Stimulated activated CD8-positive, alpha-beta memory T cell treated with anti-CD3 and anti-CD28 coated beads, Interleukin-12 subunit alpha, Interleukin-12 subunit beta, amount 100 ng/mL, for 1 hour (primary cell): ENCODE measurements at regions not wholly inside any gene's neighbourhood (a gene's known extent, or its start where the extent isn't known, plus 50 kb on each side); places are given as distances from the start of the nearest gene placed in this dataset.
"Not testable (repeated sequence)": the region's sequence is repeated elsewhere in the genome, so short reads cannot be mapped to it uniquely, and the experiment has no call there.

Experiments used
- DNase-seq: peaks from one replicate; pipeline ENCODE4 v3.0.0-alpha.2; 2020; ENCODE audit warnings: low read depth

DNA sequence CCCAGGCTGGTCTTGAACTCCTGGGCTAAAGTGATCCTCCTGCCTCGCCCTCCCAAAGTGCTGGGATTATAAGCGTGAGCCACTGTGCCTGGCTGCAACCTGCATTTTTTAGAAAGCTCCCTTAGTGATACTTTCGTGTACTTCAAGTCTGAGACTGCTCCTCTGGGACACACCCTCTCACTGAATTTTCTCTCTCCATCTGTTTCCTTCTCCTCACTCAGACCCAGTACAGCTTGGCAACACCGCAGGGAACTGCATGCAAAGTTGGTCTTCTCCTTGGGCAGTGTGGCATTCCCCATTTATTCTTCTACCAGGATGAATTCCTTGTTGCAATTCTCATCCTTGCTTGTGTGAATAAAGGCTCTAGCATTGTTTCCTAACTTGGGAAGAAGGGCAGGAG, 175.9 kb downstream of the LPIN1 start:
- no peak for DNase-seq

DNA sequence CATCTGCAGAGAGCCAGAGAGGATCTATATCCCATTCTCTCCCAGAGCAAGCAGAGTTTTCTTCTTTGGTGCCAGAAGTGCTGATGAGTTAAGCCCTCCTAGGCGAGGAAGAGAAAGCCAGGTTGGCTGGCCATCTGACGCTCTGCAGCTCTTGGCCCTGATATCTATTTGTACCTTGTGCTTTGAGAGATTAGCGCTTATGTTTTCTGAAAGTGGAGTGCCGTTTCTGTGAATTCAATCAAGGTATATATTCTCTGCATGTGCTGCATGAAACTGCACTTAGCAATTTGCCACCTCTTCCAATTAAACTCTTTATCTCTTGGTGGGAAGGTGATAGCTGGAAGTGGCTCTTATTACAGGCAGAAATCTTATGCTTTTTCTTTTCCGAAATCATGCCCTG, 177.5 kb downstream of the LPIN1 start:
- no peak for DNase-seq

DNA sequence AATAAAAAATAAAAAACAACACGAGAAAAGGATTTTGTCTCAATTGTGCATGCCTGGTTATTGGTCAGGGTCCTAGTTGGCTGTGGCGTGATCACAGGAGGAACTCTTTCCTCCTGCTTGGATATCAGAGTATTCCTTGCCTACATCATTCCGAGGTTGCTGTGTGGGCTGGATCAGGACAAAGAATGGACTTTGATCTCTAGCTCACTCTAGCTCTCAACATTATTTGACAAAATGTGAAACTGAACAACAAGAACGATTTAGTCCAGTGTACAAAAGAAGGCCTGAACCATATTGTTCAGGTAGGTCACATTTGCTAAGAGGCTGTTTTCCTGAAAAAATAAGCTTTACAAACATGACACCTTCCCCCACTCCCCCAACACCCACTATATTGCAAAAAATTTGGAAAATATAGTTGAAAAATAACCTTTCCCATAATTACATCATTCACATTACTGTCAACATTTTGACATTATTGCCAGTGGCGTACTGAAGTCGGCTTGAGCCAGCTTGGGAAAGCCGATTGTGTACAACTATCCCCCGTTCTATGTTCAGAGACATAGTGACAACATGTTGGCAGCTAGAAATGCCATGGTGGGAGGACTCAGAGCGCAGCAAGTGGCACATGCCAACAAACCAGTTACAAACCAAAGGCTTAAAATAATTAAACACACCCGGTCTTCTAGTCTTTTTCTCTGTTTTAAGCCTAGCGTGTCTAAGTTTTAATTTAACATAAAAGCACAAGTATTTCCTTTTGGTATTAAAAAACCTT, 179.0 kb downstream of the LPIN1 start:
- no peak for DNase-seq

DNA sequence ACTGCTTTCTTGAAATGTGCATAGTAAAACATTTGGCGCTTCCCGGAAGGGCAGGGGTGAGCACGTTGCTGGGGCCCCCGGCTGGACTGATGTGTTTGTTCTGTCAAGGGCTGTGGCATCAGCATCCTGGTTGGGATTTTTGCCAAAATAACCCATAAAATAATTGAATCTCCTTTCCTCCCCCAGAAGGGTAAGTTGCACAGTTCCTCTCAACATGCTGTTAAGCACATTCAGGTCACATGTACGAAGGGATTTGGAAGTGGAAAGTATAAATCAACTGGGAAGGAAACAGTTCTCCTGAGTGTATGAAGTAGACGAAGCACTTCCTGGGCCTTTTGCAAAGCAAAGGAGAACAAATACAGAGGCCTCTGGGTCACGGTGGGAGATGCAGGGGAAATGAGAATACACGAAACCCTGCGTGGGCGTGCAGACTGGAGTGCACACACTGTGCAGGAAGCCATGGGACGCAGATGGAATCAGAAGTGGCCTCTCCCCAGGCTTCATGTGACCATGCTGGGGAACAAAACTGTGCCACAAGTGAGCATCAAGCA, 183.9 kb downstream of the LPIN1 start:
- no peak for DNase-seq

DNA sequence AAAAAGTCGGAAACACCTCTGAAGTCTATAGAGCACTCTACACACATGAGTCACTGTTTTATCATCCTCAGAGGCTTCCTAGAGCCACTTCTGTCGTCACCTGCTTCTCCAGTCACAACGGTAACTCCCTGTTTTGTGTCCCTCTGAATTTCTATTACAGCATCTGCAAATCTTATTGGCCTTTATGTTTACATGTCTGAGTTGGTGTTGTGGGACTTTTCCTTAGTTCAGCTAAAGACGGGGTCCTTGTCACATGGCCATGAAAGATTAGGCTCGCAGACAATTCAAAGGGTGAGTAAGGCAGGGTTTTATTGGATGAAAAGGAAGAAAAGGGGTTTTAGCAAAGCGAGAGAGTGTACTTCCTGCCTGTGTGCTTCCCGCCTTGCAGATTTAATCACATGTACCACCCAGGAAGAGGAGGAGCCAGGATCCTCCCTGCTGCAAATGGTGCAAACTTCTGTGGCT, 185.6 kb downstream of the LPIN1 start:
- DNase-seq: no peak

DNA sequence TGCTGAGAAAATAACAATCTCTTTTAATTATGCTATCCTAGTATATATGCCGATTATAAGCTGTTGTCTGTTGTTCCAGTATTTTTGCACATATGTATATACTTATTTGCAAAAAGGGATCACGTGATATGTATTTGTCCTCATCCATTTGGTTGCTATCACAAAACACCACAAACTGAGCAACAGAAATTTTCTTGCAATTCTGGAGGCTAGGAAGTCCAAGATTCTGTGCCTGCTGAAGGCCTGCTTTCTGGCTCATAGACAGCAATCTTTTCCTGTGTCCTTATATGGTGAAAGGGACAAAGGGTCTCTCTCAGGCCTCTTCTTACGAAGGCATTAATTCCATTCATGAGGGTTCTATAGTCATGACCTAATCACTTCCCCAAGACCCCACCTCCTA, 186.5 kb downstream of the LPIN1 start:
- DNase-seq: no peak

DNA sequence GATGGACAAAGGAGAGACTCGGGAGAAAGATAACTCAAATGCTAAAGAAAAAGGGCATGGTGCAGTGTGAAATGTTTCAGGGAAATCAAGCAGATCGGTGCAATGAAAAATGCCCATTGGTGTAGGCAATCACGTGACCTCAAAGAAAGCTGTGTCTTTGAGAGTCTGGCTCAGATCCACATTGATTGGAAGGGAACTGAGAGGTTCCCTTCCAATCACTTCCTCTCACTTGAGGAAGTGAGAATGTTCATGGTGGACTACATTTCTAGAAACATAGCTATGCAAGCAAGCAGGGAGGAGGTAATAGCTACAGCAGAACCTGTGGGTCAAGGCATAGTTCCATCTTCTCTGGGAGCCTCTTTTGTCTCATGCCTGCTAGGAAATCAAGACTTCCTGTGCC, 187.4 kb downstream of the LPIN1 start:
- no peak for DNase-seq

DNA sequence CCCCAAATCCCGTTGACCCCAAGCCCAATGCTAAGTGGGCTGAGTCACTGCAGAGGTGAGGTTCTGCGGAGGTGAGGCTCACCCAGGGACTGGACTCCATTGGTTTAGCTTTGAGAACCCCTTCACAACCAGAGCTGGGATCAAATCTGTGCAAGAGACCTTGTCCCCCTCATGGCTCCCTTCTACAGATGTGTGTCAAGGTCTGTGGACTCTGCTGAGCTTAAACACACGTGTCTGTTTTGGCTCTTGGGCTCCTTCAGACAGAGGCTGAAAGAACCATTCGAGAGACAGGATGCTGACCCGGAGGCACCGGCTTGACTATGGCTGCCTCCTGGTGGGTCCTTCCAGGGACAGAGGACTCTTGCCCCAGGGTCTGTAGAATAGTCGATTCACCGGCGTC, 190.3 kb downstream of the LPIN1 start:
- no peak for DNase-seq

DNA sequence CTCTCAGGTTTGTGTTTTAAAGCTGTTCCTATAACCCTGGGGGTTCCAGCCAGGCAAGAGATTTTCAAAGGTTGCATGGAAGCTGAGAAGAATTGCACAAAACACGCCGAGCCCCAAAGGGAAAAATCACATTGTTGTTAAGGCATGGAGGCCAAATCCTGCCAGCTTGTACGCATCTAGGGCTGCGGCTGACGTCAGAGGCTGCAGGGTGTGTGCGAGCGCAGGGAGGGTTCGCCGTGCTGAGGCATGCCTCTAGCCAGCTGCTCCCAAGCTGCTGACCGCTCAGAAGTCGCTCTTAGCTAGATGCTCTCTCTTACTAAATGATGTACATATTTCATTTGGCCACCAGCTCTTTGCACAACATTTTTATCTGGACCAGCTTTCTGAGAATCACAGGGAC, 191.8 kb downstream of the LPIN1 start:
- DNase-seq: no peak

DNA sequence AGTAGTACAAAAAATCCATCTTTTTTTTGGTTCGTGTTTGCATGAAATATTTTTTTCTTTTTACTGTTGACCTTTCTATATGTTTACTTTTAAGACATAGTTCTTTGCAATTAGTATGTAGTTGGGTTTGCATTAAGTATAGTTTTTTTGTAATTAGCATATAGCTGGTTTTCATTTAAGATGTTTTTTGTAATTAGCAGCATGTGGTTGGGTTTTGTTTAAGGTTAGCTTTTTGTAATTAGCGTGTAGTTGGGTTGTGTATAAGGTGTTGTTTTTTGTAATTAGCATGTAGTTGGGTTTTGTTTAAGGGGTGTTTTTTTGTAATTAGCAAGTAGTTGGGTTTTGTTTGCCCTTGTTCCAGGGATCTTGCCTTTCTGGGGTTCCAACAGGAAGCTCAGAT, 193.1 kb downstream of the LPIN1 start:
- no peak for DNase-seq

DNA sequence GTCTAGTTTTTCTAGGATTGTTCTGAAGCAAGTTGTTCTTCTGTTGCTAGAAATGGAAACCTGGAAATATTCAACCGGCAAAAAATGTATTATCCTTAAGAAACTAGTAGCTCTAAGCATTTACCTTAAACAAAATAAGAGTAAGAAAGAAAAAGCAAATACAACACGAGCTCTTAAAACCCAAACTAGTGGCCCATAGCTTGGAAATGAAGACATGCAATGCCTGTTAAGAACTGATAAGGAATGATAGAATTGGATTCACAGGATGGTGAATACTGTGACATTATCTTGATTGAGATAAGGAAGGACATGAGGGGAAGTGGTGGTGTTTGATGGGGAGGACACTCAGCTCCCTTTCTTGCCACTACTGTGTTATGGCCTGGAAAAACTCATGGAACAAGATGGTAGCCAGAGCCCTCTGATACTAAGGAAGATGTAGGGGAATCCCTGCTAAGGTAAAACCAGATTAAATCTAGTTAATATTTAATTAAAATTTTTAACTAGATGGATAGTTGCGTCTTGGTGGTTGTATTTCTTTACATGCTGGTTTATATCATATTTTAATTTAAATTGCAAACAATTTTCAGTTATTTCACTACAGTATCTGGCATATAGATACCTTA, 193.8 kb downstream of the LPIN1 start:
- no peak for DNase-seq

DNA sequence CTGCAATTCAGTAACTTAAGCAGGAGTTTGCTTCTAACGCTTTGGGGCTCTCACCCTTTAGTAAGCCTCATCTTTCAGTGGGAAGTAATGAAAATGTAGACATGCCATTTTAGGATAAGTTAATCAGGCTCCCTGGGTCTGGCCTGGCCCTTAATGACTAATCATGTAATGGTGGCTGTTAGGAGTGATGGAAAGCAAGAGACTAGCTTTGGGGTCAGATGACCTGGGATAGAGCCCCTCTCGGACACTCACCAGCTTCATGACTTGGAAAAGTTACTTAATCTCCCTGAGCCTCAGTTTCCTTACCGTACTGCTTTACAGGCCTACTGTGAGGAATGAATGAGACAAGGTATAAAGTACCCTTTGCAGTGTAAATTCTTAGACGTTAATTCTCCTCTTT, 194.4 kb downstream of the LPIN1 start:
- DNase-seq: no peak

DNA sequence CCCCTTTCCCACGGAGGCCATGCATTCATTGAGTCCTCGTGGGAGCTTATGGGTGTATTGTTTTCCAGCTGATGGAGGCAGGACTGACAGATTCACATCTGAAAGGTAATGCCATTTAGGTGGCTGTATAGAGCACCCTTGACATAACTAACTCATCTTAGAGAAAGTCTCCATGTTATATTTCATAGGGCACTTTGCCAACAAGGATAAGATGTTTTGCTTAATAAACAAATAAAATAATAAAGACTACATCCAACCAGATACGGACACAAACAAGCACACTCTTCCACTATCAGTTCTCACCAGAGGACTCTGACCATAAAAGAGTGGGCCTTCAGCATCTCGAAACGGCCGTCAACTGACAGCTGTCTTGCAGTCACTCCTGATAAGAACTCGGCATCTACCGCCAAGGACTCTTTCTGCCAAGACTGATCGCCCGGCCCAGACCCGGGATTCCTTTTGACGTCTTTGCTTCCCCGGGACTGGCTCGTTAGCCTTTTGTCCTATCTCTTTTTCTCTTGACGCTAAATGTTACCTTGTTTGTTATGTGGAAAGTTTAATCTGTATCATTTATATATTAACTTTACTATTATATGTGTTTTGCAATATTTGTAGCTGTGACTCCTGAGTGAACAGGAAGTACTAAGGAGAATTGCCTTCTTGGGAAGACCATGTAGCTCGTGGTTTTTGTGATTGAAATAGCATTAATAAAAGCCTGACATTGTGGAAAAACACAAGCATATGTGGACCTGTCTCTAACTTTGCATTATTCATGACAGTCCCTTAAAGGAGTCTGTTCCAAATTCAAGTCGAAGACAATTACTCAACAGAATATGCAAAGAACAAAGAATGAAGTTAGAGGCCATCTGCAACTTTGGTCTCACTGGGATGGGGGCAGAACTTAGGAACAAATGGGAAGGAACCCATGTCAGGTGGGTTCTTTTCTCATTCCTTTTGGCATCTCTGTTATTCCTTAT, 195.1 kb downstream of the LPIN1 start:
- DNase-seq: no peak

DNA sequence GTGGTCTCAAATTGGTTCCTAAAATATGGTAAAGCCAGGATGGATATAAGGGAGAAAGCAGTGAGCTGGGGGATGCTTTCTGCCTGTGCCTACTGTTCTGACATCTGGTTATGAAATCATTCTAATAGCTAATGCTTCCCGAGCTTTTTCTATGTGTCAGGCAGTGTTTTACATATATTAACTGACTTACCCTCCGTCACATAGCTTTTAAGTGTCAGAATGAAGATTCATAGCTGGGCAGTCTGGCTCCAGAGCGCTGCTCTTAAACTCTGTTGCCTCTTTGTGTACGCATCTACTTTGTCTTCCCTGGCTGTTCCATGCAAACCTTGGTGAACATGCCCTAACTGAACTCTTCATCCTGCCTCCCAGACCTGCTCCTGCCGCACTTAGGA, 195.7 kb downstream of the LPIN1 start:
- DNase-seq: no peak

DNA sequence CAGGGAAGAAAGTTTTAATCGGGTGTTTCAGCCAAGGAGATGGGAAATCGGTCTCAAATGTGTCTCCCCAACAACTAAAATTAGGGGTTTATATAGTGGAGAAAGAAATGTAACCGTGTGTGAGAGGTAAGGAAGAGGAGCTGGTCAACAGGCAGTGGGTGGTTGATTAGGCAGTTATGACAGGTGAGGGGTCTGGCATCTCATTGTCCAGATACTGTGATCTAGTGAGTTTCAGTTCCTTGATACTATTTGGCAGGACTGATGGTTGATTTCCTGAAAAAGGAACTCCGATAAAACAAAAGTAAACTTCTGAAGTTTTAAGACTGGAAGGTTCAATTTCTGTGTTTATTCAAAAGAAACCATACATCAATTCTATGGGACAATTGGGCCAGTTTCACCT, 197.9 kb downstream of the LPIN1 start:
- no peak for DNase-seq

DNA sequence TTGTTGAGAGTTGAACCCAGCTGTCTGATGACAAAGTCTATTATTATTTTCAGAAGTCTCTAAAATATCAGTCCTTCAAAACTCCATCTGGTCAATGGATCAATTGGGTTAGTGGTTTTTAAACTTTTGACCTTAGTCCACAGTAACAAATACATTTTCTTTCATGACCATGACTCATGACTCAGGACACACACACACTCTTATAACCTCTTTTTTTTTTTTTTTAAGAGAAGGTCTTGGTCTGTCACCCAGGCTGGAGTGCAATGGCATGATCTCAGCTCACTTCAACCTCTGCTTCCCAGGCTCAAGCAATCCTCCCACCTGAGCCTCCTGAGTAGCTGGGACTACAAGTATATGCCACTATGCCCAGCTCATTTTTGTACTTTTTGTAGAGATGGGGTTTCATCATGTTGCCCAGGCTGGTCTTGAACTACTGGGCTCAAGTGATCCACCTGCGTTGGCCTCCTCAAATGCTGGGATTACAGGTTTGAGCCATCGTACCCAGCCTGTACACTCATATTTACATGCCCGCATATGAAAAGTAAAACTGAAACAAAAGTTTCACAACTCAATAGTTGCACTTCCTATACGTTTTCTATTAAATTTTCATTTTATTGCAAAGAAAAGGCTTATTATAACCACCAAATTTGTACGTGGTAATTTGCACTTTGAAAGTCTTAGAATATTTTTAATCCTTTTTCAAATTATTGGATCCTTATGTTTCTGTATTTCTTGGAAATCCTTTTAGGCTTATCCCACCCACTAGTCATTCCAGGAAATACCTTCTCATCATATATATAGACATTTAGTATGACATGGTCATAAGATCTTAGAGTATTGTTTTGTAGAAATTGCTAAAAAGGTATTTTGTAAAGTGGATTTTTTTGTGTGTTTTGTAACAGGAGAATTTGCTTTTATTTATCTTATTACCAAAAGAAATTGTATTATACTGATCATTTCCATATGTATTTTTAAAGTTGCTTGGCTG, 199.0 kb downstream of the LPIN1 start:
- no peak for DNase-seq

DNA sequence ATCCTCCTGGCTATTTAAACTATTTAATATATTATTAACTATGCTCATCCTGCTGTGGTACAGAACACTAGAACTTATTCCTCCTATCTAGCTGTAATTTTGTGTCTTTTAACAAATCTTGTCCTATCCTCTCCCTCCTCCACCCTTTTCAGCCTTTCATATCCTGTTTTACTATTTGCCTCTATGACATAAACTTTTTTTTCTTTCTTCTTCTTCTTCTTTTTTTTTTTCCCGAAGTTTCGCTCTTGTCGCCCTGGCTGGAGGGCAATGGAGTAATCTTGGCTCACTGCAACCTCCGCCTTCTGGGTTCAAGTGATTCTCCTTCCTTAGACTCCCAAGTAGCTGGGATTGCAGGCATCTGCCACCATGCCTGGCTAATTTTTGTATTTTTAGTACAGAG, 201.5 kb downstream of the LPIN1 start:
- no peak for DNase-seq

DNA sequence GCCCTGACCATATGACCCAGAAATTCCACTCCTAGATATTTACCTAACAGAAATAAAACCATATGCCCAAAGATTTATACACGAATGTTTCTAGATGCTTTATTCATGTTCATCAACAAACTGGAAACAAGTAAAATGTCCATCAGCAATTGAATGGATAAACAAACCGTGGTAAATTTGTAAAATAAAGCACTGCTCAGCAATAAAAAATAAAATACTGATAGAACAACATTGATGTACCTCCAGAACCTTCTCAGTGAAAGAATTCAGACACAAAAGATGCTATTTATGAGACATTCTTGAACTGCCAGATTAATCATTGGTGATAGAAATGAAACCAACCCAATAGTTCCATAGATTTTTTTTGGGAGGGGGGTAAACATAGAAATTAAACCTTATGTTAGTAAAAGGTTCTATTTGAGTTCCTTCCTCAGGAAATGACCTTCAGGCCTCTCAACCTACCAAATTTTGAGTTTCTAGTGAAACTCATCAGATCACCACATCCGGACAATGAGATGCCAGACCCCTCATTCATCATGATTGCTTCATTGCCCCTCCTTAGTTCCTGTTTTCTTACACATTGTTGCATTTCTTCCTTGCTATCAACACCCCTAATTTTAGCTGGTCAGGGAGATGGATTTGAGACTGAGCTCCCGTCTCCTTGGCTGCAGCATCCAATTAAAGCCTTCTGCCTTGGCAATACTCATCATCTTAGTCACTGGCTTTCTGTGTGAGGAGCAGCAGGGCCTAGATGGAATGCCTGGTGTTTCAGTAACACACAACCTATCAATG, 203.5 kb downstream of the LPIN1 start:
- DNase-seq: no peak

DNA sequence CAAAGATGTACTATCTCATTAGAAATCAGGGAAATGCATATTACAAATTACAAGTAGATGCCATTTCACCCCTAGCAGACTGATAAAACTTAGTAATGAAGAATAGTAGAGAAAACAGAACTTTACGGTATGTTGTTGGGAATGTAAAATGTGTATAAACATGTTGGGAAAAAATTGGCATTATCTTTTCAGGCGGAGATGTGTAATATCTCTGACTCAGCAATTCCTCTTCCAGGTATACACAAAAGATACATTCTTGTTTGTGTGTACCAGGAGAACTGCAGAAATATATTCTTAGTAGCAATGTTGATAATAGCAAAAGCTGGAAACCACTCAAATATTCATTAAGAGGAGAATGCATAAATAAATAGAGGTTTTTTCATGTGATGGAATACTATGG, 204.5 kb downstream of the LPIN1 start:
- DNase-seq: no peak

DNA sequence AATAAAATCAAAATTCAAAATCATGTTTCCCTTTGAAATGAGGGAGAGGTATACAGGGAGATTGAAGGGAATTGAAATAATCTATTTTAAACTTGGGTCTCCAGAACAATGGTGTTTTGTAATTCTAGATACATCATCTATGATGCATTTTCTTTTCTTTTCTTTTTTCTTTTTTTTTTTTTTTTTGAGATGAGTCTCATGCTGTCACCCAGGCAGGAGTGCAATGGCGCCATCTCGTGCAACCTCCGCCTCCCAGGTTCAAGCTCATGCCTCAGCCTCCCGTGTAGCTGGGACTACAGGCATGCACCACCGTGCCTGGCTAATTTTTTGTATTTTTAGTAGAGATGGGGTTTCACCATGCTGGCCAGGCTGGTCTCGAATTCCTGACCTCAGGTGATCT, 205.1 kb downstream of the LPIN1 start:
- not testable (repeated sequence) for DNase-seq
